ENCODE measurements at regions not wholly inside any gene's neighbourhood (a gene's known extent, or its start where the extent isn't known, plus 50 kb on each side); places are given as distances from the start of the nearest gene placed in this dataset.
"Not testable (repeated sequence)": the region's sequence is repeated elsewhere in the genome, so short reads cannot be mapped to it uniquely, and the experiment has no call there.

- no peak overlapping the region for H3K4me3 ChIP-seq (ENCODE audit: low read length)
- H3K4me1 ChIP-seq (ENCODE audit: control insufficient read depth, insufficient read depth, low read length), result no peaks in the 10 kb centered on the region
- no peaks in the 10 kb centered on the region for H3K27me3 ChIP-seq (ENCODE audit: control insufficient read depth, insufficient read depth)
- H3K9me3 ChIP-seq (ENCODE audit: control insufficient read depth, low read length), result no peaks in the 10 kb centered on the region
- H3K27ac ChIP-seq (ENCODE audit: low read length), result no peak overlapping the region
- ATAC-seq, result no peak
- WGBS, result 51% methylated on average over 4 of the region's 4 CpGs
- DNase-seq, result no peak
- intact Hi-C loops (cut with DNase I), result no loop called here
Measured at GRCh38 chr3:106514431-106514830, 645.6 kb upstream of the CBLB start.

GRCh38 chr3:106518516-106518915 lies 649.7 kb upstream of the CBLB start:
- DNase-seq, result no peak
- H3K27me3 ChIP-seq (ENCODE audit: control insufficient read depth, insufficient read depth), result no peaks in the 10 kb centered on the region
- H3K4me3 ChIP-seq (ENCODE audit: low read length), result no peak overlapping the region
- H3K9me3 ChIP-seq (ENCODE audit: control insufficient read depth, low read length), result no peaks in the 10 kb centered on the region
- no peak overlapping the region for H3K27ac ChIP-seq (ENCODE audit: low read length)
- intact Hi-C loops (cut with DNase I), result no loop called here
- no peaks in the 10 kb centered on the region for H3K4me1 ChIP-seq (ENCODE audit: control insufficient read depth, insufficient read depth, low read length)
- no peak for ATAC-seq

- Histone ChIP-seq H3K4me1 (ENCODE audit: control insufficient read depth, insufficient read depth, low read length) (no peaks in the 10 kb centered on the region), H3K27ac (ENCODE audit: low read length) (no peak overlapping the region), H3K27me3 (ENCODE audit: control insufficient read depth, insufficient read depth) (no peaks in the 10 kb centered on the region), H3K4me3 (ENCODE audit: low read length) (no peak overlapping the region), H3K9me3 (ENCODE audit: control insufficient read depth, low read length) (no peaks in the 10 kb centered on the region)
- DNase-seq (no peak), ATAC-seq (no peak)
- intact Hi-C loops (cut with DNase I), result no loop called here
- 85% methylated on average over 4 of the region's 4 CpGs for WGBS
Measured at GRCh38 chr3:106522397-106522796, 653.6 kb upstream of the CBLB start.

GRCh38 chr3:106528932-106529331 lies 660.1 kb upstream of the CBLB start:
- Histone ChIP-seq H3K9me3 (ENCODE audit: control insufficient read depth, low read length) (no peaks in the 10 kb centered on the region), H3K4me3 (ENCODE audit: low read length) (no peak overlapping the region), H3K27me3 (ENCODE audit: control insufficient read depth, insufficient read depth) (no peaks in the 10 kb centered on the region), H3K27ac (ENCODE audit: low read length) (no peak overlapping the region), H3K4me1 (ENCODE audit: control insufficient read depth, insufficient read depth, low read length) (no peaks in the 10 kb centered on the region)
- ATAC-seq (no peak), DNase-seq (no peak)
- WGBS, result 91% methylated on average over 4 of the region's 4 CpGs
- intact Hi-C loops (cut with DNase I), result no loop called here

DNA sequence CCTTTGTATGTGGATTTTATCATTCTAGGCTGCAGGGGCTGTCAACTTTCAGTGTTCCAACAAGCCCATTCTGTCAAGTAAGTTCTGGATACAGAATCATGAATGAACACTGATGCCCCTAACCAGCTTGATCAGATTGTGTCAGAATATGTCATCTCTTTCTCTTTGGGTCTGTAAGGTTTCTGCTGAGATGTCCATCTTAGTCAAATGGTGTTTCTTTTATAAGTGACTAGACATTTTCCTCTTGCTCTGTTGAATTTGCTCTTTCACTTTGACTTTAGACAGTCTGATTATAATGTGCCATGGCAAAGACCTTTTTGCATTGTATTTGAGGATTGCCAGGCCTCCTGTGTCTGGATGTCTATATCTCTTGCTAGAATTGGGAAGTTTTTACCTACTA lies 660.9 kb upstream of the CBLB start:
- ATAC-seq, result no peak
- Histone ChIP-seq H3K27ac (ENCODE audit: low read length) (no peak overlapping the region), H3K9me3 (ENCODE audit: control insufficient read depth, low read length) (no peaks in the 10 kb centered on the region), H3K4me1 (ENCODE audit: control insufficient read depth, insufficient read depth, low read length) (no peaks in the 10 kb centered on the region), H3K4me3 (ENCODE audit: low read length) (no peak overlapping the region), H3K27me3 (ENCODE audit: control insufficient read depth, insufficient read depth) (no peaks in the 10 kb centered on the region)
- no peak for DNase-seq
- intact Hi-C loops (cut with DNase I), result no loop called here

GRCh38 chr3:106530367-106530766 lies 661.6 kb upstream of the CBLB start:
- no peak overlapping the region for H3K4me3 ChIP-seq (ENCODE audit: low read length)
- no peaks in the 10 kb centered on the region for H3K27me3 ChIP-seq (ENCODE audit: control insufficient read depth, insufficient read depth)
- intact Hi-C loops (cut with DNase I), result no loop called here
- H3K9me3 ChIP-seq (ENCODE audit: control insufficient read depth, low read length), result no peaks in the 10 kb centered on the region
- no peak overlapping the region for H3K27ac ChIP-seq (ENCODE audit: low read length)
- H3K4me1 ChIP-seq (ENCODE audit: control insufficient read depth, insufficient read depth, low read length), result no peaks in the 10 kb centered on the region
- no peak for ATAC-seq
- 84% methylated on average over 1 of the region's 1 CpG for WGBS
- no peak for DNase-seq

DNA sequence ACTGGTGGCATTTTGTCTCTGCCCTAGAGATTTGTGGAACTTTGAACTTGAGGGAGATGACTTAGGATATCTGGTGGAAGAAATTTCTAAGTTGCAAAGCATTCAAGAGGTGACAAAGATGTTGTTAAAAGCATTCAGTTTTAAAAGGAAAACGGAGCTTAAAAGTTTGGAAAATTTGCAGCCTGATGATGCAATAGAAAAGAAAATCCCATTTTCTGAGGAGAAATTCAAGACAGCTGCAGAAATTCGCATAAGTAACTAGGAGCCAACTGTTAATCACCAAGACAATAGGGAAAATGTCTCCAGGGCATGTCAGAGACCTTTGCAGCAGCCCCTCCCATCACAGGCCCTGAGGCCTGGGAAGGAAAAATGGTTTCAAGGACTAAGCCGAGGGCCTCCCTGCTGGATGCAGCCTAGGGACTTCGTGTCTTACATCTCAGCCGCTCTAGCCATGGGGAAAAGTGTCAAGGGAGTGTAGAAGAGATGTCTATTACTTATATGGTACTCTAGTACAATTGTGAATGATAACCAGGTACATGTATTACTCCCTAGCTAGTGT lies 663.0 kb upstream of the CBLB start:
- WGBS, result 83% methylated on average over 5 of the region's 5 CpGs

GRCh38 chr3:106533093-106533787 lies 664.4 kb upstream of the CBLB start:
- WGBS, result 69% methylated on average over 5 of the region's 5 CpGs
- Histone ChIP-seq H3K4me1 (ENCODE audit: control insufficient read depth, insufficient read depth, low read length) (no peaks in the 10 kb centered on the region), H3K27ac (ENCODE audit: low read length) (no peak overlapping the region), H3K9me3 (ENCODE audit: control insufficient read depth, low read length) (no peaks in the 10 kb centered on the region), H3K27me3 (ENCODE audit: control insufficient read depth, insufficient read depth) (no peaks in the 10 kb centered on the region), H3K4me3 (ENCODE audit: low read length) (no peak overlapping the region)
- peak in 1 of 3 donors; percentile 39 for DNase-seq
- intact Hi-C loops (cut with DNase I), result no loop called here
- no peak for ATAC-seq

More for the DNA sequence above, 663.0 kb upstream of the CBLB start:
- H3K27me3 ChIP-seq (ENCODE audit: control insufficient read depth, insufficient read depth); DNase-seq; H3K4me1 ChIP-seq (ENCODE audit: control insufficient read depth, insufficient read depth, low read length); ATAC-seq; H3K4me3 ChIP-seq (ENCODE audit: low read length); H3K27ac ChIP-seq (ENCODE audit: low read length); H3K9me3 ChIP-seq (ENCODE audit: control insufficient read depth, low read length); intact Hi-C loops (cut with DNase I): not testable (repeated sequence)

DNA sequence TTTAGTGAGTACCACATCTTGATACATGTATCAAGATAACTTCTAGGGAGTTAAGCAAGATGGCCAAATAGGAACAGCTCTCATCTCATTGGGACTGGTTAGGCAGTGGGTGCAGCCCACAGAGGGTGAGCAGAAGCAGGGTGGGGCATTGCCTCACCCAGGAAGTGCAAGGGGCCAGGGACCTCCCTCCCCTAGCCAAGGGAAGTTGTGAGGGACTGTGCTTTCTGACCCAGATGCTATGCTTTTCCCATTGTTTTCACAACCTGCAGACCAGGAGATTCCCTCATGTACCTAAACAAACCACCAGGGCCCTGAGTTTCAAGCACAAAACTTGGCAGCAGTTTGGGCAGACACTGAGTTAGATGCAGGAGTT lies 665.0 kb upstream of the CBLB start:
- no peak overlapping the region for H3K4me3 ChIP-seq (ENCODE audit: low read length)
- H3K27ac ChIP-seq (ENCODE audit: low read length), result no peak overlapping the region
- H3K4me1 ChIP-seq (ENCODE audit: control insufficient read depth, insufficient read depth, low read length), result no peaks in the 10 kb centered on the region
- no peak for DNase-seq
- ATAC-seq, result no peak
- H3K27me3 ChIP-seq (ENCODE audit: control insufficient read depth, insufficient read depth), result no peaks in the 10 kb centered on the region
- intact Hi-C loops (cut with DNase I), result no loop called here
- H3K9me3 ChIP-seq (ENCODE audit: control insufficient read depth, low read length), result no peaks in the 10 kb centered on the region

GRCh38 chr3:106534206-106534605 lies 665.4 kb upstream of the CBLB start:
- H3K4me1 ChIP-seq (ENCODE audit: control insufficient read depth, insufficient read depth, low read length), result no peaks in the 10 kb centered on the region
- H3K27ac ChIP-seq (ENCODE audit: low read length), result no peak overlapping the region
- no peaks in the 10 kb centered on the region for H3K9me3 ChIP-seq (ENCODE audit: control insufficient read depth, low read length)
- WGBS, result 85% methylated on average over 9 of the region's 9 CpGs
- no peak overlapping the region for H3K4me3 ChIP-seq (ENCODE audit: low read length)
- no peak for ATAC-seq
- intact Hi-C loops (cut with DNase I), result no loop called here
- DNase-seq, result peak in 1 of 3 donors; percentile 21
- H3K27me3 ChIP-seq (ENCODE audit: control insufficient read depth, insufficient read depth), result no peaks in the 10 kb centered on the region

- H3K4me1 ChIP-seq (ENCODE audit: control insufficient read depth, insufficient read depth, low read length), result no peaks in the 10 kb centered on the region
- no peak overlapping the region for H3K27ac ChIP-seq (ENCODE audit: low read length)
- no peaks in the 10 kb centered on the region for H3K27me3 ChIP-seq (ENCODE audit: control insufficient read depth, insufficient read depth)
- intact Hi-C loops (cut with DNase I), result no loop called here
- 95% methylated on average over 3 of the region's 3 CpGs for WGBS
- DNase-seq (no peak), ATAC-seq (no peak)
- no peak overlapping the region for H3K4me3 ChIP-seq (ENCODE audit: low read length)
- no peaks in the 10 kb centered on the region for H3K9me3 ChIP-seq (ENCODE audit: control insufficient read depth, low read length)
Measured at GRCh38 chr3:106540743-106541142, 671.9 kb upstream of the CBLB start.

Measured in right cardiac atrium (tissue), 5 donors.